GM12801 (cell line): ENCODE measurements at regions not wholly inside any gene's neighbourhood (a gene's known extent, or its start where the extent isn't known, plus 50 kb on each side); places are given as distances from the start of the nearest gene placed in this dataset.

Source experiments
- CTCF ChIP-seq: IDR thresholded peaks from one replicate; pipeline ENCODE4 v1.5.1; 2011; ENCODE audit warnings: control low read depth; ENCODE audit not compliant: insufficient read length; ENCODE audit errors: extremely low read depth

- no peak for TF ChIP-seq CTCF
Measured at GRCh38 chr3:102099913-102100312, 250.6 kb downstream of the NFKBIZ start.

GRCh38 chr3:102102394-102102793, 253.1 kb downstream of the NFKBIZ start:
- no peak for TF ChIP-seq CTCF

GRCh38 chr3:102104033-102104432, 254.7 kb downstream of the NFKBIZ start:
- no peak for TF ChIP-seq CTCF

GRCh38 chr3:102105193-102105592, 255.9 kb downstream of the NFKBIZ start:
- no peak for TF ChIP-seq CTCF

- no peak for TF ChIP-seq CTCF
Measured at GRCh38 chr3:102106416-102107097, 257.2 kb downstream of the NFKBIZ start.

GRCh38 chr3:102112704-102113230, 263.5 kb downstream of the NFKBIZ start:
- TF ChIP-seq CTCF = no peak

GRCh38 chr3:102113421-102114041, 264.2 kb downstream of the NFKBIZ start:
- no peak for TF ChIP-seq CTCF
